GM20000 (cell line): ENCODE measurements at regions not wholly inside any gene's neighbourhood (a gene's known extent, or its start where the extent isn't known, plus 50 kb on each side); places are given as distances from the start of the nearest gene placed in this dataset.

Experiments used
- DNase-seq: peaks from one replicate; pipeline ENCODE4 v3.0.0; 2012; ENCODE audit warnings: low spot score
- TF ChIP-seq, protein P1 (sequence below): IDR thresholded peaks from 2 replicates; pipeline ENCODE4 v1.5.1; 2012; ENCODE audit warnings: mild to moderate bottlenecking, control low read depth; ENCODE audit errors: extremely low read depth, missing control alignments

DNA sequence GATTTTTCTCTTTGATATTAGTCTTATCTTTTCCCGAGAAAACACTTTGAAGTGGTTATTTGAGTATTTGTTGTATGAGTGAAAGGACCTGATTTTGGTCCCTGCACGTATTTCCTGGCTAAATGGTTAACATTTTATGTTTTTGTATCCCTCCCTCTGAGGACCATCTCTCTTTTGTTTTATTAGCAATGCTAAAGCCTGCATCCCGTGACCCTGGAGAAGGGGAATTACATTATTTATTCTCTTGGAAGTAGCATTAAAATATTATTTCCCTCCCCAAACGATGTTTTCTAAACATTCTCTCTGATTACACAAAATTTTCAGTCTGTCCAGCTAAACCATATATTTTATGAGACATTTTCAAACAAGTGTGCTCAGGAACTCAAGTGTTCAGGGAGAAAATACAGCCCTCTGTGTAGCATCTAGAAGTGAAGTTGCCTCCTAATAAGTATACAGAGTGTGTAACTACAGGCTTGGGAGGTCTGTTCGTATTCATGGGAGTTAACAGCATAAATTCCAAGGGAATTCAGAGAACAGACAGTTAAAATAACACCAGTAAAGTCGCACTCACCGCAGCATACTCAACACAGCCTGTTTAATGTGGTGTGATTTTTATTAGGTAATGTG lies 163.8 kb upstream of the NPVF start:
- TF ChIP-seq, protein P1, sequence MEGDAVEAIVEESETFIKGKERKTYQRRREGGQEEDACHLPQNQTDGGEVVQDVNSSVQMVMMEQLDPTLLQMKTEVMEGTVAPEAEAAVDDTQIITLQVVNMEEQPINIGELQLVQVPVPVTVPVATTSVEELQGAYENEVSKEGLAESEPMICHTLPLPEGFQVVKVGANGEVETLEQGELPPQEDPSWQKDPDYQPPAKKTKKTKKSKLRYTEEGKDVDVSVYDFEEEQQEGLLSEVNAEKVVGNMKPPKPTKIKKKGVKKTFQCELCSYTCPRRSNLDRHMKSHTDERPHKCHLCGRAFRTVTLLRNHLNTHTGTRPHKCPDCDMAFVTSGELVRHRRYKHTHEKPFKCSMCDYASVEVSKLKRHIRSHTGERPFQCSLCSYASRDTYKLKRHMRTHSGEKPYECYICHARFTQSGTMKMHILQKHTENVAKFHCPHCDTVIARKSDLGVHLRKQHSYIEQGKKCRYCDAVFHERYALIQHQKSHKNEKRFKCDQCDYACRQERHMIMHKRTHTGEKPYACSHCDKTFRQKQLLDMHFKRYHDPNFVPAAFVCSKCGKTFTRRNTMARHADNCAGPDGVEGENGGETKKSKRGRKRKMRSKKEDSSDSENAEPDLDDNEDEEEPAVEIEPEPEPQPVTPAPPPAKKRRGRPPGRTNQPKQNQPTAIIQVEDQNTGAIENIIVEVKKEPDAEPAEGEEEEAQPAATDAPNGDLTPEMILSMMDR: no peak
- DNase-seq: no peak

DNA sequence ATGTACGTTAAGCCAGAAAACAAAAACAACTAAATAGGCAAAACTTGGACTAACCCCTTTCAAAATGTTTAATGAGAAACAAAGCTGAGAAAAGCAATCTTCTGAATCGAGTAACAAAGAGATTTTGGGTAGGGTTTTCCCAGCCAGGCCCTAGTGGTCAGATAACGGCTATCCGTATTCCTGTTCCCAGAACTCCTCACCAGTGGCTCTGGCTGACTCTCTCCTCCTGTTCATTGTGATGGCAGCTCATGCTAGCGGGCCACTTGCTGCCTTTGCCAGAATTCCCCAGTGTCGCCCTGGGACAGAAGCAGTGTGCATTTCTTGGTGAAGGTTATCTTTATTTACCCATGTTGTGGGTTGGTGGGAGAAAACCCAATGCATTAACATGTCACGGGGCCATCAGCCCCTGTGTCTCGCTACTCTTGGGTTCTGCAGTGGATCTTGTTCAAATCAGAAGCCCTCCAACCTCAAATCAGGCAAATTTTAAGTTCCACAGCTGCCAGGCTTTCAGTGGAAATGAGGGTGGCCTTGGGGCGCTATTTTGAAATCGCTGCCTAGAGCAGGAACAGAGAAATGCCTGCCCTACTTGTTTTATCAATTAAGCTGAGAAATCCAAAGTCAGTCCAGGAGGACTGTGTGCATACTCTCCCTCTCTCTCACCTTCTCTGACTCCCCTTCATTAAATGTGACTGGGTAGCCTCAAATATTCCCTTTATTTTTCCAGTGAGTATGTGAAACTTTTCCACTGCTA lies 164.5 kb upstream of the NPVF start:
- DNase-seq: no peak
- TF ChIP-seq, protein P1: no peak

DNA sequence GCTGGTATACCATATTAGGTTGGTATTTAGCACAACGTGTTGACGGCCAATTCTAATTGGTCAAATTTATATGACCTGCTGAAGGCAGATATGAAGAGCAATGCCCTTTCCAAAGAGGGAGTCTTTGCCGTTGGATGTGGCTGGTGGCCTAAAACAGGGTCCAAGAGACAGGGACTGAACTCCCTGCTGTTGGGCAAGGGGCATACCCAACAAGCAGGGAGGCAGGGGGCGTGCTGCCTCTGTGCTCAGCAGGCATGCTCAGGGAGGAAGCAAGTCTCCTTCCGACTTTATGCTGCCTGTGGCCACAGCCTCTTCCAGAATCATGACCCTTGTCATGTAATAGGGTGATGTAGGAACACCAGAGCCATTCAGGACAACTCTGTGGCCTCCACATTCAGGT lies 167.7 kb upstream of the NPVF start:
- no peak for DNase-seq
- TF ChIP-seq, protein P1: no peak

DNA sequence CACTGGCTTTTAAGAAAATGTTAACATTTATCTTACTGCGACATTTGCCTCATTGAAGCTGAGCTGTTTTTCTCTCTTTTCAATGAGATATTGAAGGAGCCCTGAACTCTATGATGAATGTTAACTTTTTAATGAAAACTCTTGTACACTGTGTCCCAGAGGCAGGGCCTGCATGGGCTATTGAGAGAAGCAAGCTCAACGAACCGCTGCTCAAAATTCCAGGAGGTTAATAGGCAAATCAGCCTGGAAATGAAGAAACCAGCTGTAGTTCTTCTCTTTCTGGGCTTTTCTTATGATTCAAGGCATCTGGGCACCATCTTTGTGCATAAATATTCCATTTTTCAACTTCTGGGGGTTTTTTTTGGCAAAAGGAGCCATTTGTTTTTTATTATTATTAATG lies 168.4 kb upstream of the NPVF start:
- no peak for DNase-seq
- TF ChIP-seq, protein P1: no peak

DNA sequence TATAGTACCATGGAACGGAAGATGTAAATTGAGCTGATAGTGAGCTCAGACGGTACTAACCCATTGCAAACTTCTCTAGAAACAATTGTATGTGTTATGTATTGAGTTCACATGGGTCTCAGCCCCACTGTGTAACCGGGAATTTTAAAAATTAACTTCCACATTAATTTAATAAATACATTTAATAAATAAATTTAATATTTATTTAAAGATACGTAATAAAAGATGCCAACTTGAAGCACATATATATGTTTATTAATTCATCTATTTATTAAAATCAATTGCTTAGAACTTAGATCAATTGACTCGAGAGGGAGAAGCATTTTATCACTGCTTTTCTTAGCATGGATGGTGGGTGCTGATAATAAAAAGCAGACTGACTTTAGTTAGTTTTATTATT lies 170.1 kb upstream of the NPVF start:
- DNase-seq: no peak
- TF ChIP-seq, protein P1: no peak

DNA sequence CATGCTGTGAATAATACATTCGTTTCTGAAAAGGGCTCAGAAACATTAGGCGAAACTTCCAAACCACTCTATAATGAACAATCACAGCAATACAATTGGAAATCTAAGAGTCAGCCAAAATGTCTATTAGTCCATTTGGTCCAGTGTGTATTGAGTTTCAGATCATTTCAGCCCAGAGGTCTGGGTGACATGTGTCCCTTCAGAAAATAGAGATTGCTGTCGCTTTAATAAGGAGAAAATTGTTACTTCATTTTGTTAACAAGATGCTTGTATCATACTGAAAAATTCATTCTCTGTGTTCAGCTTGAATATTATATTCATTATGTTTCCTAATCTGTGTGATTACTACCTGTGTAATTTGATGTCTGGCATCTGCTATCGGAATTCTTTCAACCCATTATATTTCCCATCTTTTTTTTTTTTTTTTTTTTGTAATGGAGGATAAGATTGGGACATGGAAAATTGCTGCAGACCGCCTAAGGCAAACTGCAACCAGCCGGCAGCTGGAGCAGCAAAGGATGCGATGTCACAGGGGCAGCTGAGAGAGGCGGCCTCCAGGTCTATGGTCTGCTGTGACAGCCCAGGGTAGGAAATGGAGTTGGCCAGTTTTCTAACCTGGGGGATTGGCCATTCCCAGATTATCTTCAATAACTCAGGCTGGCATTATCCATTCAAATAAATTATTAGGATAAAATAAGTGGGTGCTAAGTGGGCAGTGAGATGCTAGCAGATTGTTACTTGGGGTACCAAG lies 170.9 kb upstream of the NPVF start:
- TF ChIP-seq, protein P1: no peak
- no peak for DNase-seq

DNA sequence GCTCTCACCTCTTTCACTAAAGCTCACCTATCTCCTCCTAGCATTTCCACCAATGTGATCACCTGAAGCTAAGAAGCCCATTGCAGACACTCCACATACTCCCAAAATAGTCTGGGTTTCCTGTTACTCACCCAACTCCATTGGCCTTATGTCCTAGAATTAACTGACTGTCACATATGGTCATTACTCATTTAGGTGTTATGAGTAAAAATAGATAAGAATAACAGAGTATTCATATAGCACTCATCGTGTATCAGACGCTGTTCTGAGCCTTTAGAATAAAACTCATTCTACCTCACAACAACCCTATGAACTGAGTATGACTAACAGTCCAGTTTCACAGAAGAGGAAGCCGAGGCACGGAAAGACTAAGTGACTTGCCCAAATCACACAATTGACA lies 174.2 kb upstream of the NPVF start:
- TF ChIP-seq, protein P1: no peak
- no peak for DNase-seq
